ENCODE measurements at regions not wholly inside any gene's neighbourhood (a gene's known extent, or its start where the extent isn't known, plus 50 kb on each side); places are given as distances from the start of the nearest gene placed in this dataset.

GRCh38 chr17:77444984-77445759 is 304.4 kb downstream of the SEC14L1 start:
- DNase-seq (ENCODE audit: low read depth), result no peak

GRCh38 chr17:77445760-77446532 is 305.2 kb downstream of the SEC14L1 start:
- DNase-seq (ENCODE audit: low read depth), result no peak

GRCh38 chr17:77446940-77447634 is 306.3 kb downstream of the SEC14L1 start:
- no peak for DNase-seq (ENCODE audit: low read depth)

- no peak for DNase-seq (ENCODE audit: low read depth)
Measured at GRCh38 chr17:77449373-77449907, 308.7 kb downstream of the SEC14L1 start.

- DNase-seq (ENCODE audit: low read depth), result no peak
Measured at GRCh38 chr17:77449908-77450741, 309.4 kb downstream of the SEC14L1 start.

GRCh38 chr17:77450742-77451244 is 310.0 kb downstream of the SEC14L1 start:
- no peak for DNase-seq (ENCODE audit: low read depth)

- no peak for DNase-seq (ENCODE audit: low read depth)
Measured at GRCh38 chr17:77451245-77451893, 310.6 kb downstream of the SEC14L1 start.

- DNase-seq (ENCODE audit: low read depth), result peak; percentile 62
Measured at GRCh38 chr17:77451894-77452852, 311.4 kb downstream of the SEC14L1 start.

GRCh38 chr17:77453613-77454241 is 313.0 kb downstream of the SEC14L1 start:
- no peak for DNase-seq (ENCODE audit: low read depth)

GRCh38 chr17:77454242-77455095 is 313.7 kb downstream of the SEC14L1 start:
- DNase-seq (ENCODE audit: low read depth), result no peak

GRCh38 chr17:77455111-77455890 is 314.5 kb downstream of the SEC14L1 start:
- peak; percentile 65 for DNase-seq (ENCODE audit: low read depth)

GRCh38 chr17:77455891-77456260 is 315.1 kb downstream of the SEC14L1 start:
- DNase-seq (ENCODE audit: low read depth), result no peak

GRCh38 chr17:77456271-77456950 is 315.6 kb downstream of the SEC14L1 start:
- no peak for DNase-seq (ENCODE audit: low read depth)

- DNase-seq (ENCODE audit: low read depth), result no peak
Measured at GRCh38 chr17:77456951-77457548, 316.3 kb downstream of the SEC14L1 start.

- no peak for DNase-seq (ENCODE audit: low read depth)
Measured at GRCh38 chr17:77457572-77458201, 316.9 kb downstream of the SEC14L1 start.

Measured in stromal cell of bone marrow (primary cell).